Body of pancreas (tissue), 4 donors: ENCODE measurements at regions not wholly inside any gene's neighbourhood (a gene's known extent, or its start where the extent isn't known, plus 50 kb on each side); places are given as distances from the start of the nearest gene placed in this dataset.

Source experiments
- ATAC-seq: fragments of 150-250 bp; one replicate; pipeline ENCODE4 v1.9.1; 2016
- DNase-seq, 4 donors: peaks; one replicate each; pipeline ENCODE4 v3.0.0-alpha.2; 2019
- H3K27ac ChIP-seq, 4 donors: fragments of 200-600 bp; sonication (generic); 1 replicate in 3 of 4; 2 replicates in 1 of 4; pipeline versions ENCODE4 v1.5.1 to v1.6.1; 2016 to 2019; ENCODE audit warnings: mild to moderate bottlenecking in 1 of 4, mixed read lengths in 1 of 4, moderate library complexity in 1 of 4
- H3K27me3 ChIP-seq, 2 donors: fragments of 200-600 bp; sonication (generic); one replicate each; pipeline ENCODE4 v1.6.0; 2016; ENCODE audit warnings: mild to moderate bottlenecking in 1 of 2
- H3K36me3 ChIP-seq, 2 donors: fragments of 200-600 bp; sonication (generic); replicated peaks in 1 of 2; 2 replicates each; pipeline ENCODE4 v1.5.1; 2016; ENCODE audit warnings: low read depth in 2 of 2; ENCODE audit not compliant: insufficient read depth in 1 of 2
- H3K4me1 ChIP-seq: fragments of 200-600 bp; sonication (generic); one replicate; pipeline ENCODE4 v1.6.0; 2016
- H3K4me3 ChIP-seq, 2 donors: fragments of 200-600 bp; sonication (generic); 1 replicate in 1 of 2; 2 replicates in 1 of 2; pipeline ENCODE4 v1.5.1; 2016 to 2019
- H3K9me3 ChIP-seq, 3 donors: fragments of 200-600 bp; sonication (generic); 1 replicate in 2 of 3; 2 replicates in 1 of 3; pipeline ENCODE4 v1.5.1; 2016
- CTCF ChIP-seq, 7 experiments: fragments of 450-650 bp in 4 of 7; fragments of 200-600 bp in 3 of 7; sonication (generic) in 3 of 7; IDR thresholded peaks; one replicate each; pipeline ENCODE4 v1.5.1; 2016 to 2019; ENCODE audit warnings: antibody characterized with exemption in 7 of 7
- POLR2A ChIP-seq, 3 donors: fragments of 450-650 bp; IDR thresholded peaks; one replicate each; pipeline ENCODE4 v1.6.1; 2016; ENCODE audit warnings: antibody characterized with exemption in 3 of 3, mild to moderate bottlenecking in 2 of 3
- WGBS, 2 donors: methylation state at CpG; one replicate each; pipeline ENCODE4 v1.1.5; 2017; 5-methylcytosine and 5-hydroxymethylcytosine counted together
- intact Hi-C: fragments of 100-400 bp; cut with DNase I; formaldehyde crosslinking; loops from one replicate; pipeline ENCODE4 v1.15.1; 2023

DNA sequence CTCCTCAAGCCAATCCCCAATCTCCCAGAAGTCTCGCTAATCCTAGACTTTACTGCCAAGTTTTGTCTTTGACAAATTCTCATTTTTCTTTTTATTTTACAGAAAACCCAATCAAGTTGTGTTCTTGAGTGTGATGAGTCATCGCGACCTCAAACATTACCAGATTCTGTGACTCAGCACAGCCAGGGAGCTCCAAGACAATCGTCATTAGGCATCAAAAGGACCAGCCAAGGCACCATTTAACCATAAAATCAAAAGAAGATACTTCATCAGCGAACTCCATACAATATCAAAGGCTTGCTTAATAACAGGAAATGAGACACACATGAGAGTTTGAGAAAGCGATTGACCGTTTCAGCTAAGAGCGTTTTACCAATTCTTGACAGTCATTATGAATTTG is 146.2 kb upstream of the AGAP1 start:
- DNase-seq (no peak), ATAC-seq (no peak)
- TF ChIP-seq POLR2A (IDR thresholded peaks at IDR 0.05): no peak
- TF ChIP-seq CTCF (IDR thresholded peaks at IDR 0.05): no peak
- Histone ChIP-seq H3K27me3 (no peaks in the 10 kb centered on the region), H3K4me3 (no peak overlapping the region), H3K27ac (no peak overlapping the region), H3K4me1 (no peaks in the 10 kb centered on the region), H3K36me3 (no peaks in the 10 kb centered on the region), H3K9me3 (no peaks in the 10 kb centered on the region)
- 78 to 80% methylated on average over 8 of the region's 8 CpGs for WGBS, 2 donors
- intact Hi-C loops: no loop called here

GRCh38 chr2:235348329-235348728 is 145.5 kb upstream of the AGAP1 start:
- 83 to 87% methylated on average over 8 of the region's 8 CpGs for WGBS, 2 donors
- no peaks in the 10 kb centered on the region for H3K36me3 ChIP-seq
- TF ChIP-seq CTCF (IDR thresholded peaks at IDR 0.05) (no peak), POLR2A (IDR thresholded peaks at IDR 0.05) (no peak)
- no peak overlapping the region for H3K4me3 ChIP-seq
- DNase-seq: no peak
- no peak for ATAC-seq
- H3K4me1 ChIP-seq: no peaks in the 10 kb centered on the region
- H3K9me3 ChIP-seq: no peaks in the 10 kb centered on the region
- intact Hi-C loops: no loop called here
- H3K27ac ChIP-seq: no peak overlapping the region
- H3K27me3 ChIP-seq: no peaks in the 10 kb centered on the region

GRCh38 chr2:235350234-235350633 is 143.6 kb upstream of the AGAP1 start:
- Histone ChIP-seq H3K36me3 (no peaks in the 10 kb centered on the region), H3K27ac (no peak overlapping the region), H3K4me1 (no peaks in the 10 kb centered on the region), H3K9me3 (no peaks in the 10 kb centered on the region), H3K27me3 (no peaks in the 10 kb centered on the region), H3K4me3 (no peak overlapping the region)
- DNase-seq: no peak
- WGBS, 2 donors: 72 to 79% methylated on average over 4 of the region's 4 CpGs
- TF ChIP-seq POLR2A (IDR thresholded peaks at IDR 0.05): no peak
- no peak for TF ChIP-seq CTCF (IDR thresholded peaks at IDR 0.05)
- intact Hi-C loops: no loop called here
- no peak for ATAC-seq

DNA sequence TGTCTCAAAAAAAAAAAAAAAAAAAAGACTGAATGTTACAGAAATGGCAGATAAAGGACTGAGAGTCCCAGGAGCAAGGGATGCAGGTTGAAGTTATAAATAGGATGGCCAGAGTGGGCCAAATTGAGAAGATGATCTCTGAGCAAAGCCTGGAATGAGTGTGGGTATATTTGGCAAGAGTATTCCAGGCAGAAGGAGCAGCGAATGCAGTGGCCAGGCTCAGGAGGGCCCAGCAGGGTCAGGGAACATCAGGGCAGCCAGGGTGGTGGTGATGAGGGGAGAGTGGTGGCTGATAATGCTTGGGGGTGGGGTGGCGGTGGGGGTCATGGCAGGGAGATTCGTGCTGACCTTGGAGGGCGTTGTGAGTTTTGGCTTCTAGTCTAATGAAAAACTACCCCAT is 141.3 kb upstream of the AGAP1 start:
- Histone ChIP-seq H3K36me3 (no peaks in the 10 kb centered on the region), H3K27ac (no peak overlapping the region), H3K9me3 (no peaks in the 10 kb centered on the region), H3K4me3 (no peak overlapping the region), H3K27me3 (no peaks in the 10 kb centered on the region), H3K4me1 (no peaks in the 10 kb centered on the region)
- TF ChIP-seq CTCF (IDR thresholded peaks at IDR 0.05) (no peak), POLR2A (IDR thresholded peaks at IDR 0.05) (no peak)
- ATAC-seq (no peak), DNase-seq (no peak)
- intact Hi-C loops: no loop called here
- 48 to 51% methylated on average over 4 of the region's 4 CpGs for WGBS, 2 donors

GRCh38 chr2:235357881-235358280 is 136.0 kb upstream of the AGAP1 start:
- no peak for ATAC-seq
- whole genome bisulfite sequencing, 2 donors: 80 to 86% methylated on average over 12 to 17 of the region's 17 CpGs

More at GRCh38 chr2:235357881-235358280, 136.0 kb upstream of the AGAP1 start:
- Histone ChIP-seq H3K9me3 (no peaks in the 10 kb centered on the region), H3K27me3 (no peaks in the 10 kb centered on the region), H3K4me1 (no peaks in the 10 kb centered on the region), H3K36me3 (no peaks in the 10 kb centered on the region), H3K27ac (no peak overlapping the region), H3K4me3 (no peak overlapping the region)
- TF ChIP-seq CTCF (IDR thresholded peaks at IDR 0.05) (no peak), POLR2A (IDR thresholded peaks at IDR 0.05) (no peak)
- DNase-seq: no peak
- intact Hi-C loops: no loop called here
